Upper lobe of left lung (tissue), 4 donors: ENCODE measurements at regions not wholly inside any gene's neighbourhood (a gene's known extent, or its start where the extent isn't known, plus 50 kb on each side); places are given as distances from the start of the nearest gene placed in this dataset.

Experiments used
- EP300 ChIP-seq, 4 donors: sonication (generic); formaldehyde crosslinking; IDR thresholded peaks; one replicate each; pipeline ENCODE4 v1.5.1; 2017; ENCODE audit warnings: antibody characterized with exemption in 4 of 4, control low read depth in 2 of 4
- POLR2A ChIP-seq, 4 donors: fragments of 450-650 bp; IDR thresholded peaks; one replicate each; pipeline ENCODE4 v1.5.1; 2016 to 2017; ENCODE audit warnings: antibody characterized with exemption in 4 of 4, mild to moderate bottlenecking in 2 of 4
- POLR2AphosphoS5 ChIP-seq, 2 donors: sonication (generic); formaldehyde crosslinking; IDR thresholded peaks; one replicate each; pipeline ENCODE4 v1.5.1; 2017; ENCODE audit warnings: antibody characterized with exemption in 2 of 2
- TF ChIP-seq, protein P1 (sequence below), 6 experiments: fragments of 450-650 bp in 4 of 6; fragments of 200-600 bp in 2 of 6; sonication (generic) in 2 of 6; IDR thresholded peaks; one replicate each; pipeline ENCODE4 v1.5.1; 2016 to 2019; ENCODE audit warnings: antibody characterized with exemption in 6 of 6

DNA sequence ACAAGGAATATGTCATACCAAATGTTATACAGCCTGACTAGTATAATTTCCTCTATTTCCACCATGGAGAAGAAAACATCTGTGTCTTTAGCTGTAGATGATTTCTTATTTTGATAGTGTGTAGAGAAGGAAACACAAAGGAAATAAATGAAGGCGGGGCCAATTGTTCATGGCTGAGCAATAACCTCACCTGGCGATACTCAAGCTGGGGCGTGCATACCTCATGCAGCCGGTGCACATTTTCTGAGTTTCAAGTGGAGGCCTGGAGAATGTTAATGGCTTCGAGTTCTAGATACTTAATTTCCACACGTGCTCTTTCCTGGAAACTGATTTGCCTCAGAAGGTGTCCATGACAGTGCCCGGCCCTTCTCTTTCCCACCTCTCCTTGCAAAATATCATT, 127.4 kb upstream of the TAF11L2 start:
- TF ChIP-seq, protein P1, sequence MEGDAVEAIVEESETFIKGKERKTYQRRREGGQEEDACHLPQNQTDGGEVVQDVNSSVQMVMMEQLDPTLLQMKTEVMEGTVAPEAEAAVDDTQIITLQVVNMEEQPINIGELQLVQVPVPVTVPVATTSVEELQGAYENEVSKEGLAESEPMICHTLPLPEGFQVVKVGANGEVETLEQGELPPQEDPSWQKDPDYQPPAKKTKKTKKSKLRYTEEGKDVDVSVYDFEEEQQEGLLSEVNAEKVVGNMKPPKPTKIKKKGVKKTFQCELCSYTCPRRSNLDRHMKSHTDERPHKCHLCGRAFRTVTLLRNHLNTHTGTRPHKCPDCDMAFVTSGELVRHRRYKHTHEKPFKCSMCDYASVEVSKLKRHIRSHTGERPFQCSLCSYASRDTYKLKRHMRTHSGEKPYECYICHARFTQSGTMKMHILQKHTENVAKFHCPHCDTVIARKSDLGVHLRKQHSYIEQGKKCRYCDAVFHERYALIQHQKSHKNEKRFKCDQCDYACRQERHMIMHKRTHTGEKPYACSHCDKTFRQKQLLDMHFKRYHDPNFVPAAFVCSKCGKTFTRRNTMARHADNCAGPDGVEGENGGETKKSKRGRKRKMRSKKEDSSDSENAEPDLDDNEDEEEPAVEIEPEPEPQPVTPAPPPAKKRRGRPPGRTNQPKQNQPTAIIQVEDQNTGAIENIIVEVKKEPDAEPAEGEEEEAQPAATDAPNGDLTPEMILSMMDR (IDR thresholded peaks at IDR 0.05) = no peak
- TF ChIP-seq EP300 (IDR thresholded peaks at IDR 0.05) (no peak), POLR2A (IDR thresholded peaks at IDR 0.05) (no peak), POLR2AphosphoS5 (IDR thresholded peaks at IDR 0.05) (no peak)
